Neutrophil (primary cell): ENCODE measurements at regions not wholly inside any gene's neighbourhood (a gene's known extent, or its start where the extent isn't known, plus 50 kb on each side); places are given as distances from the start of the nearest gene placed in this dataset.

Experiments
- H3K27ac ChIP-seq: fragments of 200-600 bp; sonication (generic); 2 replicates; pipeline ENCODE4 v1.5.1; 2016; ENCODE audit warnings: mild to moderate bottlenecking, moderate library complexity
- H3K27me3 ChIP-seq: fragments of 200-600 bp; sonication (generic); 2 replicates; pipeline ENCODE4 v1.6.0; 2016; ENCODE audit warnings: mild to moderate bottlenecking
- H3K36me3 ChIP-seq: fragments of 200-600 bp; sonication (generic); 2 replicates; pipeline ENCODE4 v1.5.1; 2017
- H3K4me1 ChIP-seq, 2 experiments: fragments of 200-600 bp in 1 of 2; sonication (generic) in 1 of 2; 1 replicate in 1 of 2; 2 replicates in 1 of 2; pipeline versions ENCODE4 v1.5.1 to v1.6.1; 2013 to 2016; ENCODE audit warnings: low read depth in 1 of 2, low read length in 1 of 2, mild to moderate bottlenecking in 1 of 2, moderate library complexity in 1 of 2; ENCODE audit not compliant: control insufficient read depth in 1 of 2, insufficient read depth in 1 of 2
- H3K4me3 ChIP-seq, 2 experiments: fragments of 200-600 bp in 1 of 2; sonication (generic) in 1 of 2; 1 replicate in 1 of 2; 2 replicates in 1 of 2; pipeline ENCODE4 v1.5.1; 2013 to 2016; ENCODE audit warnings: low read depth in 1 of 2, low read length in 1 of 2, mild to moderate bottlenecking in 1 of 2, moderate library complexity in 1 of 2
- H3K9me3 ChIP-seq: fragments of 200-600 bp; sonication (generic); 2 replicates; pipeline ENCODE4 v1.5.1; 2016
- TF ChIP-seq, protein P1 (sequence below): fragments of 200-600 bp; sonication (generic); IDR thresholded peaks from 2 replicates; pipeline ENCODE4 v1.5.1; 2016; ENCODE audit warnings: antibody characterized with exemption

- H3K36me3 ChIP-seq = no peaks in the 10 kb centered on the region
- no peak overlapping the region for H3K4me3 ChIP-seq
- no peaks in the 10 kb centered on the region for H3K9me3 ChIP-seq
- TF ChIP-seq, protein P1, sequence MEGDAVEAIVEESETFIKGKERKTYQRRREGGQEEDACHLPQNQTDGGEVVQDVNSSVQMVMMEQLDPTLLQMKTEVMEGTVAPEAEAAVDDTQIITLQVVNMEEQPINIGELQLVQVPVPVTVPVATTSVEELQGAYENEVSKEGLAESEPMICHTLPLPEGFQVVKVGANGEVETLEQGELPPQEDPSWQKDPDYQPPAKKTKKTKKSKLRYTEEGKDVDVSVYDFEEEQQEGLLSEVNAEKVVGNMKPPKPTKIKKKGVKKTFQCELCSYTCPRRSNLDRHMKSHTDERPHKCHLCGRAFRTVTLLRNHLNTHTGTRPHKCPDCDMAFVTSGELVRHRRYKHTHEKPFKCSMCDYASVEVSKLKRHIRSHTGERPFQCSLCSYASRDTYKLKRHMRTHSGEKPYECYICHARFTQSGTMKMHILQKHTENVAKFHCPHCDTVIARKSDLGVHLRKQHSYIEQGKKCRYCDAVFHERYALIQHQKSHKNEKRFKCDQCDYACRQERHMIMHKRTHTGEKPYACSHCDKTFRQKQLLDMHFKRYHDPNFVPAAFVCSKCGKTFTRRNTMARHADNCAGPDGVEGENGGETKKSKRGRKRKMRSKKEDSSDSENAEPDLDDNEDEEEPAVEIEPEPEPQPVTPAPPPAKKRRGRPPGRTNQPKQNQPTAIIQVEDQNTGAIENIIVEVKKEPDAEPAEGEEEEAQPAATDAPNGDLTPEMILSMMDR = no peak
- H3K4me1 ChIP-seq = no peaks in the 10 kb centered on the region
- no peaks in the 10 kb centered on the region for H3K27me3 ChIP-seq
- no peak overlapping the region for H3K27ac ChIP-seq
These were observed 683.4 kb downstream of the TBC1D22A start for GRCh38 chr22:47445716-47446290.

GRCh38 chr22:47445212-47445611 lies 682.8 kb downstream of the TBC1D22A start:
- Histone ChIP-seq H3K27ac (no peak overlapping the region), H3K36me3 (no peaks in the 10 kb centered on the region), H3K27me3 (no peaks in the 10 kb centered on the region), H3K9me3 (no peaks in the 10 kb centered on the region), H3K4me1 (no peaks in the 10 kb centered on the region), H3K4me3 (no peak overlapping the region)
- TF ChIP-seq, protein P1 = no peak

- Histone ChIP-seq H3K27ac (no peak overlapping the region), H3K36me3 (no peaks in the 10 kb centered on the region), H3K4me3 (no peak overlapping the region), H3K4me1 (no peaks in the 10 kb centered on the region), H3K27me3 (no peaks in the 10 kb centered on the region), H3K9me3 (no peaks in the 10 kb centered on the region)
- TF ChIP-seq, protein P1 = no peak
These were observed 682.3 kb downstream of the TBC1D22A start for GRCh38 chr22:47444746-47445065.

DNA sequence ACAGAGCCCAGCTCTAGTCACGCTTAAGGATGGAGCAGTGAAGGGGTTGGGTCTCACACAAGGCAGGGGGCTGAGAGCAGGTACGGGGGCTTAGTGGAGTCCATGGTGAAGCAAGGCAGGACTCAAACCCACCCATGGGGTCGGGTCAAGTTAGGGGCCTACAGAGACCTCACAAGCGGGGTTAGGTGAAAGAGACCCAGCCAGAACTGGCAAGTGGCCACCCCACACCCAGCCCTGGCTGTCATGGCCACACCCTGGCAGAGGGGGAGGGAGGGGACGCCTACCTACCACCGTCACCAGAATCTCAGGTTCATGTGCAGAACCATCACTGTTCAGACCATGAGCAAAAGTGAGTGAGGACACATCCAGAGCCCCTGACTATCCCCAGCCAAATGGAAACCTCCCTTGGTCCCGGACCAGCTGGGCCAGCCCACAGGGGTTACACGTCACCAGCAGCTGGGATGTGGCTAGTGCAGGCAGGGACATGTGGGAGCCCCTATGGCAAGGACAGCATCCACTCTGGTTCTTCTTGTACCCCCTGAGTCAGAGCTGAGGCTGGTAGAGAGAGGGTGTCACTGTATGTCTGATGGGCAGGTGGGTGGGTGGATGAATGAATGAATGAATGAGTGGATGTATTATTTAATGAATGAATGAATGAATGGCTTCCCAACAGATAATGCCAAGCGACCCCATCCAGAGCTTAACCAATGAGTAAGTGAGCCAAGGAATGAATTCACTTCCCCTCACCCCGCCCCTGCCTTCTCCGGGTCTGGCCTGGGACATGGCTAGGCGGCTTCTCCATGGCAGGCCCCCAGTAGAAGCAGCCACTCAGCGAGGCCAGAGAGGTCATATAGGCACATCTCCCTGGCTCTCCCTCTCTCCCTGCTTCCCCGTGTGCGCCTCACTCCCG lies 681.6 kb downstream of the TBC1D22A start:
- no peaks in the 10 kb centered on the region for H3K36me3 ChIP-seq

GRCh38 chr22:47442821-47443220 lies 680.4 kb downstream of the TBC1D22A start:
- TF ChIP-seq, protein P1 = no peak
- Histone ChIP-seq H3K9me3 (no peaks in the 10 kb centered on the region), H3K27ac (no peak overlapping the region), H3K4me3 (no peak overlapping the region), H3K27me3 (no peaks in the 10 kb centered on the region), H3K36me3 (no peaks in the 10 kb centered on the region), H3K4me1 (no peaks in the 10 kb centered on the region)

More for the DNA sequence above, 681.6 kb downstream of the TBC1D22A start:
- Histone ChIP-seq H3K4me1 (no peaks in the 10 kb centered on the region), H3K4me3 (no peak overlapping the region), H3K27me3 (no peaks in the 10 kb centered on the region), H3K27ac (no peak overlapping the region), H3K9me3 (no peaks in the 10 kb centered on the region)
- TF ChIP-seq, protein P1 = no peak
